ENCODE measurements at regions not wholly inside any gene's neighbourhood (a gene's known extent, or its start where the extent isn't known, plus 50 kb on each side); places are given as distances from the start of the nearest gene placed in this dataset.

DNA sequence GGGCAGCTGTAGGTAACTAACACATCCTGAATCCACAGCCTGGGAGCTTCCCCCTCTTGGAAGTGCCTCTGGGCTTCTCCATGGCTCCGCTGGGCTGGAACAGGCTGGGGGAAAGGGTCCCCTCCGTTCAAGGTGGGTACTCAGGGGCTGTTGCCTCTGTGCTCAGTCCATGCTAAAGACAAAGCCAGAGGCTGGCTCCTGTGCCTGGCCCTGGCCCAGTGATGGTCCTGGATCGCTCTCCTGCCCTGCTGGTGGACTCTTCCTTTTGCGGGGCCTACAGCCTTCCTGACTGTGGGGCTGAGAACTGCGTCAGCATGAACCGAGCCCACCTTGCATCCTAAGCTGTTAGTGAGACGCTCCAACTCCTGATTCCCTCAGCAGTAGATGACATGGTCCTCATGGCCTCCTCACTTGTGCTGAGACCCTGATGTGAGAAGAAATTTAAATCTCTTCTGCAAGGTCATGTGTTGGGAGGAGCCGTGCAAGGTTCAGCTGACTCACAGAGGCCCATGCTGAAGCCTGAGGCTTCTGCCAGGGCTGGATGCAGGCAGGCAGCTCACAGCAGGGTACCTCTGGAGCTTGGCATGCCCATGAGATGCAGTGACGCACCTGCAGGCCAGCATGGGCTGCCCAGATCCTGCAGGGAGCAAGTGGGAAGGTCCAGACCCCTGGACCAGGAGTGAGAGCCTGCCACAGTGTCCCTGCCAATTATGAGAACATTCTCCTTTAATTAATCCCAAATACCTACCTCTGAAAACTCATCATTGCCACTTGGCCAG lies 1285.5 kb downstream of the TBC1D22A start:
- TF ChIP-seq CTCF (conservative IDR thresholded peaks at IDR 0.05; ENCODE audit: low read depth, low read length) (no peak), EZH2 (IDR thresholded peaks at IDR 0.05; ENCODE audit: low read length, unreplicated experiment) (no peak)

All from PC-3 (cell line).